HepG2 (cell line): ENCODE measurements at regions not wholly inside any gene's neighbourhood (a gene's known extent, or its start where the extent isn't known, plus 50 kb on each side); places are given as distances from the start of the nearest gene placed in this dataset.

Experiments used
- ATAC-seq: fragments of 200-7000 bp; cut with Tn5 transposase; 3 replicates; pipeline ENCODE4 v1.9.1; 2020; ENCODE audit warnings: mild to moderate bottlenecking, moderate library complexity
- BruUV-seq: library from RNA; stranded (reverse); fragments of 400-500 nt; replicated peaks from 2 replicates; lab custom pipeline; 2021; lab: Mats Ljungman, UMichigan
- CTCF ChIA-PET: fragments of 300-600 bp; formaldehyde crosslinking; extraction: SDS; loops from one replicate; lab custom pipeline; 2021; ENCODE audit warnings: low total read pairs, inconsistent platforms, low intra/inter-chr PET ratio; lab: Yijun Ruan, JAX
- POLR2A ChIA-PET: fragments of 350-600 bp; sonication (Branson Sonifier 250); formaldehyde crosslinking; loops from one replicate; lab custom pipeline; 2020; ENCODE audit warnings: antibody characterized with exemption, inconsistent platforms; lab: Yijun Ruan, JAX
- DNase-seq: peaks from one replicate; pipeline ENCODE4 v3.0.0-alpha.2; 2015; ENCODE audit warnings: low spot score
- FAIRE-seq: peaks from 3 replicates; lab custom pipeline; 2011; peaks lifted over from hg19 to GRCh38; lab: Jason Lieb, UNC
- H2AFZ ChIP-seq: one replicate; pipeline ENCODE4 v1.6.1; 2011; ENCODE audit warnings: low read length, inconsistent platforms
- H3K27ac ChIP-seq: fragments of 300-600 bp; 3 replicates; pipeline ENCODE4 v1.8.0; 2011; ENCODE audit warnings: mixed run types, mild to moderate bottlenecking, mixed read lengths, low read length, inconsistent platforms; ENCODE audit not compliant: insufficient read depth; ENCODE audit errors: extremely low read length
- H3K27me3 ChIP-seq, 2 experiments: fragments of 200-600 bp in 1 of 2; 2 replicates in 1 of 2; 3 replicates in 1 of 2; pipeline versions ENCODE4 v1.6.0 to v1.8.0; 2011; ENCODE audit warnings: low read length in 2 of 2, mild to moderate bottlenecking in 2 of 2, moderate library complexity in 2 of 2, inconsistent platforms in 1 of 2; ENCODE audit not compliant: insufficient read depth in 2 of 2, control insufficient read depth in 1 of 2
- H3K36me3 ChIP-seq, 2 experiments: fragments of 200-600 bp in 1 of 2; replicated peaks in 1 of 2; 2 replicates in 1 of 2; 3 replicates in 1 of 2; pipeline versions ENCODE4 v1.5.1 to v1.8.0; 2011; ENCODE audit warnings: low read length in 2 of 2, inconsistent platforms in 1 of 2; ENCODE audit not compliant: insufficient read depth in 2 of 2, control insufficient read depth in 1 of 2
- H3K4me1 ChIP-seq: 2 replicates; pipeline ENCODE4 v1.5.1; 2012; ENCODE audit warnings: low read length, inconsistent platforms; ENCODE audit not compliant: insufficient read depth
- H3K4me2 ChIP-seq: 2 replicates; pipeline ENCODE4 v1.6.0; 2011; ENCODE audit warnings: low read depth, low read length, inconsistent platforms
- H3K4me3 ChIP-seq, 3 experiments: fragments of 200-600 bp in 1 of 3; sonication (generic), shearing (Covaris generic) in 1 of 3; replicated peaks in 1 of 3; 2 replicates each; pipeline ENCODE4 v1.5.1; 2011 to 2016; ENCODE audit warnings: low read length in 3 of 3, inconsistent platforms in 2 of 3, low read depth in 2 of 3, mild to moderate bottlenecking in 2 of 3, control low read depth in 1 of 3, mixed read lengths in 1 of 3; ENCODE audit not compliant: insufficient read depth in 1 of 3
- H3K79me2 ChIP-seq: one replicate; pipeline ENCODE4 v1.6.1; 2011; ENCODE audit warnings: low read length, inconsistent platforms; ENCODE audit not compliant: insufficient read depth
- H3K9ac ChIP-seq: 2 replicates; pipeline ENCODE4 v1.6.0; 2011; ENCODE audit warnings: mild to moderate bottlenecking, low read depth, low read length, inconsistent platforms; ENCODE audit not compliant: insufficient read depth
- H3K9me3 ChIP-seq: 2 replicates; pipeline ENCODE4 v1.5.1; 2012; ENCODE audit warnings: mild to moderate bottlenecking, low read length
- H4K20me1 ChIP-seq: 2 replicates; pipeline ENCODE4 v1.6.0; 2011; ENCODE audit warnings: inconsistent platforms, mild to moderate bottlenecking, low read length, moderate library complexity; ENCODE audit not compliant: insufficient read depth
- CBFB ChIP-seq: sonication (generic); formaldehyde crosslinking; IDR thresholded peaks from 2 replicates; pipeline ENCODE4 v1.4.0; 2020; ENCODE audit warnings: missing genetic modification reagents
- FOXA1 ChIP-seq, 2 experiments: fragments of 450-650 bp in 1 of 2; sonication (generic) in 1 of 2; formaldehyde crosslinking in 1 of 2; IDR thresholded peaks; 2 replicates each; pipeline versions ENCODE4 v1.4.0 to v1.6.1; 2016 to 2020; ENCODE audit warnings: missing genetic modification reagents in 1 of 2
- FOXC1 ChIP-seq: sonication (generic); formaldehyde crosslinking; IDR thresholded peaks from 2 replicates; pipeline ENCODE4 v1.8.0; 2022; ENCODE audit warnings: mild to moderate bottlenecking, missing genetic modification reagents, borderline replicate concordance
- HMG20A ChIP-seq: IDR thresholded peaks from 2 replicates; pipeline ENCODE4 v1.6.1; 2016; ENCODE audit warnings: borderline replicate concordance
- JDP2 ChIP-seq: sonication (generic); formaldehyde crosslinking; IDR thresholded peaks from 2 replicates; pipeline ENCODE4 v1.8.1; 2022; ENCODE audit warnings: missing genetic modification reagents, borderline replicate concordance
- KAT2B ChIP-seq: fragments of 150-350 bp; IDR thresholded peaks from 2 replicates; pipeline ENCODE4 v1.6.1; 2014; ENCODE audit warnings: low read depth, low read length, borderline replicate concordance
- MAFF ChIP-seq: IDR thresholded peaks from 2 replicates; pipeline ENCODE4 v1.6.1; 2011; ENCODE audit warnings: low read depth, low read length, improper control_type of control experiment
- MAFK ChIP-seq, 2 experiments: IDR thresholded peaks in 1 of 2; conservative IDR thresholded peaks in 1 of 2; 2 replicates each; pipeline ENCODE4 v1.6.1; 2011; ENCODE audit warnings: improper control_type of control experiment in 2 of 2, low read length in 2 of 2
- MEIS2 ChIP-seq: sonication (generic); formaldehyde crosslinking; IDR thresholded peaks from 2 replicates; pipeline ENCODE4 v1.9.0; 2021; ENCODE audit warnings: mild to moderate bottlenecking, missing genetic modification reagents
- MIER2 ChIP-seq: IDR thresholded peaks from 2 replicates; pipeline ENCODE4 v1.6.1; 2016; ENCODE audit warnings: missing biosample characterization, missing genetic modification reagents
- REL ChIP-seq: sonication (generic); formaldehyde crosslinking; conservative IDR thresholded peaks from 2 replicates; pipeline ENCODE4 v1.8.0; 2022; ENCODE audit warnings: mild to moderate bottlenecking, missing genetic modification reagents, moderate library complexity
- SAP130 ChIP-seq: IDR thresholded peaks from 2 replicates; pipeline ENCODE4 v1.6.1; 2016; ENCODE audit warnings: low read depth
- XBP1 ChIP-seq: sonication (generic); formaldehyde crosslinking; IDR thresholded peaks from 2 replicates; pipeline ENCODE4 v1.5.0; 2020; ENCODE audit warnings: missing genetic modification reagents
- YEATS2 ChIP-seq: sonication (generic); formaldehyde crosslinking; IDR thresholded peaks from 2 replicates; pipeline ENCODE4 v1.4.0; 2020; ENCODE audit warnings: missing genetic modification reagents, borderline replicate concordance
- ZNF430 ChIP-seq: sonication (generic); formaldehyde crosslinking; IDR thresholded peaks from 2 replicates; pipeline ENCODE4 v1.9.0; 2021; ENCODE audit warnings: mild to moderate bottlenecking, missing genetic modification reagents
- ZNF768 ChIP-seq: sonication (generic); formaldehyde crosslinking; IDR thresholded peaks from 2 replicates; pipeline ENCODE4 v1.4.0; 2020; ENCODE audit warnings: missing genetic modification reagents
- ZSCAN22 ChIP-seq: sonication (generic); formaldehyde crosslinking; IDR thresholded peaks from 2 replicates; pipeline ENCODE4 v1.4.0; 2020; ENCODE audit warnings: mild to moderate bottlenecking, missing genetic modification reagents
- ZSCAN9 ChIP-seq: IDR thresholded peaks from 2 replicates; pipeline ENCODE4 v1.6.1; 2016; ENCODE audit warnings: borderline replicate concordance
- WGBS: methylation state at CpG from one replicate; pipeline ENCODE4 v1.1.6; 2017; ENCODE audit warnings: low lambda C conversion rate; 5-methylcytosine and 5-hydroxymethylcytosine counted together
- in situ Hi-C: cut with HindIII; loops from 2 replicates; pipeline ENCODE4 v1.10.0; 2017; ENCODE audit warnings: low pct_unique_long_range_greater_than_20kb; ENCODE audit not compliant: extremely low pct_ligation_motif_present
- intact Hi-C: fragments of 100-400 bp; cut with micrococcal nuclease; formaldehyde crosslinking; loops from one replicate; pipeline ENCODE4 v1.10.0; 2022; ENCODE audit not compliant: unreplicated experiment
- TF ChIP-seq, protein P1 (sequence below): sonication (generic); formaldehyde crosslinking; IDR thresholded peaks from 2 replicates; pipeline ENCODE4 v1.5.0; 2020; ENCODE audit warnings: mild to moderate bottlenecking, missing genetic modification reagents, borderline replicate concordance

- Histone ChIP-seq H3K79me2 (no peaks in the 10 kb centered on the region), H3K36me3 (no peaks in the 10 kb centered on the region), H3K27me3 (no peaks in the 10 kb centered on the region), H3K4me1 (no peaks in the 10 kb centered on the region), H3K9me3 (no peaks in the 10 kb centered on the region; the same call in 1 of the 2 replicates), H3K9ac (no peak overlapping the region), H2AFZ (no peak overlapping the region), H4K20me1 (no peaks in the 10 kb centered on the region), H3K27ac (no peak overlapping the region), H3K4me3 (no peak overlapping the region), H3K4me2 (no peak overlapping the region)
- WGBS = 18% methylated on average over 7 of the region's 7 CpGs
- CTCF ChIA-PET = no interaction called here
- POLR2A ChIA-PET = no interaction called here
- TF ChIP-seq HMG20A (no peak), MAFF (peak; percentile 86), SAP130 (no peak), ZNF430 (no peak), REL (no peak), MAFK (conservative IDR thresholded peaks at IDR 0.05 in 1 of 2, IDR thresholded peaks at IDR 0.05 in 1 of 2; ENCODE audit: low read length in 2 of 2) (peak; percentile 75 to 93), FOXA1 (IDR thresholded peaks at IDR 0.05) (no peak), FOXA1 (CRISPR knock-in tag; IDR thresholded peaks at IDR 0.05) (no peak), JDP2 (CRISPR knock-in tag) (no peak), XBP1 (CRISPR knock-in tag) (no peak), KAT2B (no peak), ZNF768 (CRISPR knock-in tag) (no peak)
- ATAC-seq (no peak), DNase-seq (no peak), FAIRE-seq (no peak)
- BruUV-seq = no TSS peak
- in situ Hi-C loops (no loop called here), intact Hi-C loops (no loop called here)
Observed at GRCh38 chr3:191563722-191564121, 102.8 kb downstream of the PYDC2 start.

GRCh38 chr3:191566469-191566868 lies 105.5 kb downstream of the PYDC2 start:
- Histone ChIP-seq H3K4me3 (no peak overlapping the region), H3K27me3 (no peaks in the 10 kb centered on the region), H3K9me3 (no peaks in the 10 kb centered on the region), H3K9ac (no peak overlapping the region), H2AFZ (no peak overlapping the region), H3K79me2 (no peaks in the 10 kb centered on the region), H3K4me1 (no peaks in the 10 kb centered on the region), H4K20me1 (no peaks in the 10 kb centered on the region), H3K4me2 (no peak overlapping the region), H3K27ac (no peak overlapping the region), H3K36me3 (no peaks in the 10 kb centered on the region)
- CTCF ChIA-PET = no interaction called here
- in situ Hi-C loops = no loop called here
- 0% methylated on average over 1 of the region's 1 CpG for WGBS
- no peak for DNase-seq
- POLR2A ChIA-PET = no interaction called here
- intact Hi-C loops = no loop called here
- BruUV-seq = no TSS peak
- no peak for FAIRE-seq
- no peak for ATAC-seq
- TF ChIP-seq ZSCAN22 (no peak), MEIS2 (CRISPR knock-in tag) (no peak), MIER2 (no peak), YEATS2 (CRISPR knock-in tag) (no peak), ZSCAN9 (CRISPR knock-in tag) (no peak), CBFB (no peak), FOXC1 (no peak)
- TF ChIP-seq, protein P1, sequence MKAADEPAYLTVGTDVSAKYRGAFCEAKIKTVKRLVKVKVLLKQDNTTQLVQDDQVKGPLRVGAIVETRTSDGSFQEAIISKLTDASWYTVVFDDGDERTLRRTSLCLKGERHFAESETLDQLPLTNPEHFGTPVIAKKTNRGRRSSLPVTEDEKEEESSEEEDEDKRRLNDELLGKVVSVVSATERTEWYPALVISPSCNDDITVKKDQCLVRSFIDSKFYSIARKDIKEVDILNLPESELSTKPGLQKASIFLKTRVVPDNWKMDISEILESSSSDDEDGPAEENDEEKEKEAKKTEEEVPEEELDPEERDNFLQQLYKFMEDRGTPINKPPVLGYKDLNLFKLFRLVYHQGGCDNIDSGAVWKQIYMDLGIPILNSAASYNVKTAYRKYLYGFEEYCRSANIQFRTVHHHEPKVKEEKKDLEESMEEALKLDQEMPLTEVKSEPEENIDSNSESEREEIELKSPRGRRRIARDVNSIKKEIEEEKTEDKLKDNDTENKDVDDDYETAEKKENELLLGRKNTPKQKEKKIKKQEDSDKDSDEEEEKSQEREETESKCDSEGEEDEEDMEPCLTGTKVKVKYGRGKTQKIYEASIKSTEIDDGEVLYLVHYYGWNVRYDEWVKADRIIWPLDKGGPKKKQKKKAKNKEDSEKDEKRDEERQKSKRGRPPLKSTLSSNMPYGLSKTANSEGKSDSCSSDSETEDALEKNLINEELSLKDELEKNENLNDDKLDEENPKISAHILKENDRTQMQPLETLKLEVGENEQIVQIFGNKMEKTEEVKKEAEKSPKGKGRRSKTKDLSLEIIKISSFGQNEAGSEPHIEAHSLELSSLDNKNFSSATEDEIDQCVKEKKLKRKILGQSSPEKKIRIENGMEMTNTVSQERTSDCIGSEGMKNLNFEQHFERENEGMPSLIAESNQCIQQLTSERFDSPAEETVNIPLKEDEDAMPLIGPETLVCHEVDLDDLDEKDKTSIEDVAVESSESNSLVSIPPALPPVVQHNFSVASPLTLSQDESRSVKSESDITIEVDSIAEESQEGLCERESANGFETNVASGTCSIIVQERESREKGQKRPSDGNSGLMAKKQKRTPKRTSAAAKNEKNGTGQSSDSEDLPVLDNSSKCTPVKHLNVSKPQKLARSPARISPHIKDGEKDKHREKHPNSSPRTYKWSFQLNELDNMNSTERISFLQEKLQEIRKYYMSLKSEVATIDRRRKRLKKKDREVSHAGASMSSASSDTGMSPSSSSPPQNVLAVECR = no peak
